ENCODE measurements at regions not wholly inside any gene's neighbourhood (a gene's known extent, or its start where the extent isn't known, plus 50 kb on each side); places are given as distances from the start of the nearest gene placed in this dataset.

- TF ChIP-seq GATA3 (IDR thresholded peaks at IDR 0.05; ENCODE audit: low read depth, low read length) (no peak), GATA2 (IDR thresholded peaks at IDR 0.05; ENCODE audit: low read depth, low read length) (no peak)
These were observed 508.8 kb downstream of the DACH1 start for GRCh38 chr13:71358218-71358617.
